ENCODE measurements at regions not wholly inside any gene's neighbourhood (a gene's known extent, or its start where the extent isn't known, plus 50 kb on each side); places are given as distances from the start of the nearest gene placed in this dataset.

DNA sequence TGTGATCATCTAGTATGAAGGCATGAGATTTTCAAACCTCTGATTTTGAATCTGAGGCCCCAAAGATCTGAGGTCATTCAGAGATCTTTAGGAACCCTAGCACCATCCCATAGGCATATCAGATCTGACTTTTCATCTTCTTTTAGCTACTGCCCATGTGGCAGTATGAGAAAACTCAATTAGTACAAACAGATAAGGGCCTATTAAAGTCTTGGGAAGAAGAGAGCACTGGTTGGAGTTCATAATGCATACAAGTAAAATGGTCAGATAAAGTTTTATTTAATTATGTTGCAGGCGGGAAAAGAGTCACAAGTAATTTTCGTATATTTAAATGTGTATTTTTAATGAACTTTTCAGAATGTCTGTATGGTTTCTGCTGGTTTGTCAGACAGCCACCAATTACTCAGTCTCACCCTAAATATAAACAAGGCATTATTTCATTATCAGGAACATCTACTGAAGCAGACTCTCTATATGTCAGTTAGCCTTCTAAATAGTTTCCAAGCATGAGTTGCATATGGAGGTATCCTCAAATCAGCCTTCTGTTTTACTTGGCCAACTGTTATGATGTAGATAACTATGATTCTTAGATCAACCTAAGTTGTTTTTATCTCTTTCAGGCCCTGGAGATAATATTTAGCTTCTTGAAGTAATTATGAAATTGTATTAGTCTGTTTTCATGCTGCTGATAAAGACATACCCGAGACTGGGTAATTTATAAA lies 340.3 kb upstream of the TBC1D5 start:
- peaks cover 0 to 3% (median 0%) of the 10 kb centered on the region in 3 donors for H3K27me3 ChIP-seq (ENCODE audit: insufficient read depth in 3 of 3, low read length in 2 of 3)
- ATAC-seq, result no peak
- TF ChIP-seq, protein P1, sequence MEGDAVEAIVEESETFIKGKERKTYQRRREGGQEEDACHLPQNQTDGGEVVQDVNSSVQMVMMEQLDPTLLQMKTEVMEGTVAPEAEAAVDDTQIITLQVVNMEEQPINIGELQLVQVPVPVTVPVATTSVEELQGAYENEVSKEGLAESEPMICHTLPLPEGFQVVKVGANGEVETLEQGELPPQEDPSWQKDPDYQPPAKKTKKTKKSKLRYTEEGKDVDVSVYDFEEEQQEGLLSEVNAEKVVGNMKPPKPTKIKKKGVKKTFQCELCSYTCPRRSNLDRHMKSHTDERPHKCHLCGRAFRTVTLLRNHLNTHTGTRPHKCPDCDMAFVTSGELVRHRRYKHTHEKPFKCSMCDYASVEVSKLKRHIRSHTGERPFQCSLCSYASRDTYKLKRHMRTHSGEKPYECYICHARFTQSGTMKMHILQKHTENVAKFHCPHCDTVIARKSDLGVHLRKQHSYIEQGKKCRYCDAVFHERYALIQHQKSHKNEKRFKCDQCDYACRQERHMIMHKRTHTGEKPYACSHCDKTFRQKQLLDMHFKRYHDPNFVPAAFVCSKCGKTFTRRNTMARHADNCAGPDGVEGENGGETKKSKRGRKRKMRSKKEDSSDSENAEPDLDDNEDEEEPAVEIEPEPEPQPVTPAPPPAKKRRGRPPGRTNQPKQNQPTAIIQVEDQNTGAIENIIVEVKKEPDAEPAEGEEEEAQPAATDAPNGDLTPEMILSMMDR (IDR thresholded peaks at IDR 0.05), result no peak
- H3K4me1 ChIP-seq, result no peaks in the 10 kb centered on the region
- WGBS, 3 donors, result 85 to 94% (median 91%) methylated on average over 3 of the region's 3 CpGs
- H3K9me3 ChIP-seq, result no peaks in the 10 kb centered on the region
- no peak for DNase-seq
- no peak overlapping the region for H3K27ac ChIP-seq
- no peaks in the 10 kb centered on the region for H3K36me3 ChIP-seq (ENCODE audit: insufficient read depth in 1 of 2, low read depth in 1 of 2)
- intact Hi-C loops (cut with DNase I), result no loop called here
- no peak overlapping the region for H3K4me3 ChIP-seq

DNA sequence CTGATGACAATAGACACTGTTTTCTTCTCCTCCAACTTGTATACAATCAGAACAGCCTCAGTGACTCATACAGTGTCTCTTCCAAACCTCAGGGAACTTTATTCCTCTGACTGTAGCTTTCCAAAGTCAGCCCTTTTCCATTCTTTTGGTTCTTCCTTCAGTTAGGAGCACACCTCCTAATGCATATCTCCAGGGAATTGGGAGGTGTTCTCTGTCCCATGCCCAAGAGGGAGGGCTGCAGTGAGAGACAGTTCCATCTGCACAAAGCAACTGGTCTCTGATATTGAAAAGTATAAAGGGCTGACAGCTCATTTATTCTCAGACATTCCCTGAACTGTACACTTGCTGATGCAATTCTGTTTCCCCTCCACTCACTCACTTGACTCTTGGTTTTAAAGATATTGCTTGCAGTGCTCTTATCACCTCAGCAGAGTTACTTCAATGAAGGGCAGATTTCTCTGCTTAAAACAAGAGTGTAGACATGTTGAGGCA lies 337.8 kb upstream of the TBC1D5 start:
- Histone ChIP-seq H3K27me3 (ENCODE audit: insufficient read depth in 3 of 3, low read length in 2 of 3) (peaks cover 0 to under 1% (median 0%) of the 10 kb centered on the region in 3 donors), H3K9me3 (no peaks in the 10 kb centered on the region), H3K36me3 (ENCODE audit: insufficient read depth in 1 of 2, low read depth in 1 of 2) (no peaks in the 10 kb centered on the region), H3K4me1 (no peaks in the 10 kb centered on the region), H3K27ac (no peak overlapping the region), H3K4me3 (no peak overlapping the region)
- ATAC-seq (no peak), DNase-seq (no peak)
- TF ChIP-seq, protein P1 (IDR thresholded peaks at IDR 0.05), result no peak
- intact Hi-C loops (cut with DNase I), result no loop called here

DNA sequence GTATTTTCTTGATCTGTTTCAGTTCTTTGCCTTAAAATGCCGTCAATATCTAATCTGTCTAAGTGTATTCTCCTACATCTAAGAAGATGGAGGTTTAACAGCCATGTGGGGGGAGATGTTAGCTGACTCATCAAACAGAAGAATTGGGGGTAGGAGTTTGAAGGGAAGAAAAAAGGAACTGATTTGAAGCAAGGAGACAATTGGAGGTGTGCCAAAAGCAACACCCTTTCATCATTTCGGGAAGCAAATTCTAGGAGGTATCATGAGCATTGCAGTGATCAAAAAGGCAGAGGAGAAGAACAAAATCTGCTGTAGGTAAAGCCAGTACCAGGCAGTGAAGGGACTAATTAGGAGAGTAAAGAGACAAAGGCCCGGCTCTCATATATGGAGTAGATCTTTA lies 337.3 kb upstream of the TBC1D5 start:
- ATAC-seq, result no peak
- intact Hi-C loops (cut with DNase I), result no loop called here
- no peaks in the 10 kb centered on the region for H3K4me1 ChIP-seq
- WGBS, 3 donors, result 58 to 71% (median 67%) methylated on average over 3 of the region's 3 CpGs
- no peaks in the 10 kb centered on the region for H3K27me3 ChIP-seq (ENCODE audit: insufficient read depth in 3 of 3, low read length in 2 of 3)
- DNase-seq, result no peak
- no peak overlapping the region for H3K4me3 ChIP-seq
- no peak overlapping the region for H3K27ac ChIP-seq
- H3K36me3 ChIP-seq (ENCODE audit: insufficient read depth in 1 of 2, low read depth in 1 of 2), result no peaks in the 10 kb centered on the region
- TF ChIP-seq, protein P1 (IDR thresholded peaks at IDR 0.05), result no peak
- no peaks in the 10 kb centered on the region for H3K9me3 ChIP-seq

DNA sequence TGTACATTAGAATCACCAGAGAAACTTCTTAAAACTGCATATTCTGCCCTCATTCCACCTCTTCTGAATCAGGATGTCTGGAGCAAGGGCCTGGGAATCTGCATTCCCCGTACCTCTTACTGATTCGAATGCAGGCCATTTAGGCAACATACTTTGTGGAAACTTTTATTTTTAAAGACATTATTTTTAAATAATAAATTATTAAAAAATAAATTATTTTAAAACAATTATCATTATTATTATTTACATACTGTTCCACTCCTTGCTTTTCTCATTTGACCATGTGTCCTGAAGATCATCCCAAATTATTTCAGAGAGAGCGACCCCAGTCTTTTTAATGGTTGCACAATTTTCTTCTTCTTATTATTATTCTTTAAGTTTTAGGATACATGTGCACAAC lies 336.6 kb upstream of the TBC1D5 start:
- no peak overlapping the region for H3K4me3 ChIP-seq
- H3K4me1 ChIP-seq, result no peaks in the 10 kb centered on the region
- H3K27me3 ChIP-seq (ENCODE audit: insufficient read depth in 3 of 3, low read length in 2 of 3), result no peaks in the 10 kb centered on the region
- no peaks in the 10 kb centered on the region for H3K9me3 ChIP-seq
- 93 to 96% (median 95%) methylated on average over 3 of the region's 3 CpGs for WGBS, 3 donors
- TF ChIP-seq, protein P1 (IDR thresholded peaks at IDR 0.05), result no peak
- ATAC-seq (no peak), DNase-seq (no peak)
- no peaks in the 10 kb centered on the region for H3K36me3 ChIP-seq (ENCODE audit: insufficient read depth in 1 of 2, low read depth in 1 of 2)
- H3K27ac ChIP-seq, result no peak overlapping the region
- intact Hi-C loops (cut with DNase I), result no loop called here
